ENCODE measurements at regions not wholly inside any gene's neighbourhood (a gene's known extent, or its start where the extent isn't known, plus 50 kb on each side); places are given as distances from the start of the nearest gene placed in this dataset.
"Not testable (repeated sequence)": the region's sequence is repeated elsewhere in the genome, so short reads cannot be mapped to it uniquely, and the experiment has no call there.

GRCh38 chr1:120621278-120621677, 102.5 kb upstream of the NBPF26 start:
- not testable (repeated sequence) for TF ChIP-seq CTCF (IDR thresholded peaks at IDR 0.05); POLR2AphosphoS5 (IDR thresholded peaks at IDR 0.05; ENCODE audit: low read depth, low read length); TCF7L2 (IDR thresholded peaks at IDR 0.05; ENCODE audit: low read depth, low read length)

Data from Panc1 (cell line).